ENCODE measurements at regions not wholly inside any gene's neighbourhood (a gene's known extent, or its start where the extent isn't known, plus 50 kb on each side); places are given as distances from the start of the nearest gene placed in this dataset.

GRCh38 chr17:79243603-79243990 is 169.0 kb downstream of the ENGASE start:
- no peak for TF ChIP-seq EZH2 (IDR thresholded peaks at IDR 0.05; ENCODE audit: low read depth)
- TF ChIP-seq, protein P1, sequence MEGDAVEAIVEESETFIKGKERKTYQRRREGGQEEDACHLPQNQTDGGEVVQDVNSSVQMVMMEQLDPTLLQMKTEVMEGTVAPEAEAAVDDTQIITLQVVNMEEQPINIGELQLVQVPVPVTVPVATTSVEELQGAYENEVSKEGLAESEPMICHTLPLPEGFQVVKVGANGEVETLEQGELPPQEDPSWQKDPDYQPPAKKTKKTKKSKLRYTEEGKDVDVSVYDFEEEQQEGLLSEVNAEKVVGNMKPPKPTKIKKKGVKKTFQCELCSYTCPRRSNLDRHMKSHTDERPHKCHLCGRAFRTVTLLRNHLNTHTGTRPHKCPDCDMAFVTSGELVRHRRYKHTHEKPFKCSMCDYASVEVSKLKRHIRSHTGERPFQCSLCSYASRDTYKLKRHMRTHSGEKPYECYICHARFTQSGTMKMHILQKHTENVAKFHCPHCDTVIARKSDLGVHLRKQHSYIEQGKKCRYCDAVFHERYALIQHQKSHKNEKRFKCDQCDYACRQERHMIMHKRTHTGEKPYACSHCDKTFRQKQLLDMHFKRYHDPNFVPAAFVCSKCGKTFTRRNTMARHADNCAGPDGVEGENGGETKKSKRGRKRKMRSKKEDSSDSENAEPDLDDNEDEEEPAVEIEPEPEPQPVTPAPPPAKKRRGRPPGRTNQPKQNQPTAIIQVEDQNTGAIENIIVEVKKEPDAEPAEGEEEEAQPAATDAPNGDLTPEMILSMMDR (conservative IDR thresholded peaks at IDR 0.05) = no peak
